Fibroblast of villous mesenchyme (primary cell): ENCODE measurements at regions not wholly inside any gene's neighbourhood (a gene's known extent, or its start where the extent isn't known, plus 50 kb on each side); places are given as distances from the start of the nearest gene placed in this dataset.

Source experiments
- DNase-seq: peaks from one replicate; pipeline ENCODE4 v3.0.0-alpha.2; 2010; ENCODE audit warnings: low read depth
- H3K4me3 ChIP-seq: 2 replicates; pipeline ENCODE4 v1.5.1; 2011; ENCODE audit warnings: low read depth, mild to moderate bottlenecking, low read length
- CTCF ChIP-seq: IDR thresholded peaks from 2 replicates; pipeline ENCODE4 v1.5.1; 2012; ENCODE audit warnings: low read depth, mild to moderate bottlenecking, low read length; ENCODE audit not compliant: insufficient read depth

- no peak overlapping the region for H3K4me3 ChIP-seq
- no peak for DNase-seq
- TF ChIP-seq CTCF: no peak
Observed at GRCh38 chr2:216769626-216770025, 74.3 kb upstream of the IGFBP5 start.

- no peak for TF ChIP-seq CTCF
- DNase-seq: no peak
- H3K4me3 ChIP-seq: no peak overlapping the region
Observed at GRCh38 chr2:216768908-216769411, 73.6 kb upstream of the IGFBP5 start.

GRCh38 chr2:216765761-216766262 lies 70.5 kb upstream of the IGFBP5 start:
- no peak for DNase-seq
- no peak for TF ChIP-seq CTCF
- H3K4me3 ChIP-seq: no peak overlapping the region

GRCh38 chr2:216763396-216763795 lies 68.0 kb upstream of the IGFBP5 start:
- TF ChIP-seq CTCF: no peak
- H3K4me3 ChIP-seq: no peak overlapping the region
- no peak for DNase-seq

GRCh38 chr2:216761809-216762208 lies 66.5 kb upstream of the IGFBP5 start:
- TF ChIP-seq CTCF: no peak
- no peak for DNase-seq
- no peak overlapping the region for H3K4me3 ChIP-seq

GRCh38 chr2:216761133-216761532 lies 65.8 kb upstream of the IGFBP5 start:
- no peak for TF ChIP-seq CTCF
- no peak overlapping the region for H3K4me3 ChIP-seq
- no peak for DNase-seq
